ENCODE measurements at regions not wholly inside any gene's neighbourhood (a gene's known extent, or its start where the extent isn't known, plus 50 kb on each side); places are given as distances from the start of the nearest gene placed in this dataset.

DNA sequence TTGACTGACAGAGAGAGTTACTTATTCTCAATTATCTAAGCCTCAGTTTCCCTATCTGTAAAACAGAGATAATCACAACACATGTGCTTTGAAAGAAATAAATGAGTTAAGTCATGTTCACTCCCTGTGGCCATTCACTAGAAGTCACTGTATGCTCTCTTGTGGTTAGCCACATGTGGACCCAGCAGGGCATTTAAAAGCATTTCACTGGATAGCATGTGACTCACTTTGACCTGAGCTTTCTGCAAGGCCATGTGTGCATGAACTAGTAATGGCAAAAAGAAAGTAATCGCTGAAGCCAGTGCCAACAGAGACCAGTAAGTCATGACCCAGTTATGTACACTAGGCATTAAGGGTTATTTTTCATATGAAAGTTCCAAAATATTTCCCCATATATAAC is 557.0 kb upstream of the IGFBP3 start:
- peak; percentile 19 to 66 for DNase-seq (ENCODE audit: low read depth in 2 of 2)

DNA sequence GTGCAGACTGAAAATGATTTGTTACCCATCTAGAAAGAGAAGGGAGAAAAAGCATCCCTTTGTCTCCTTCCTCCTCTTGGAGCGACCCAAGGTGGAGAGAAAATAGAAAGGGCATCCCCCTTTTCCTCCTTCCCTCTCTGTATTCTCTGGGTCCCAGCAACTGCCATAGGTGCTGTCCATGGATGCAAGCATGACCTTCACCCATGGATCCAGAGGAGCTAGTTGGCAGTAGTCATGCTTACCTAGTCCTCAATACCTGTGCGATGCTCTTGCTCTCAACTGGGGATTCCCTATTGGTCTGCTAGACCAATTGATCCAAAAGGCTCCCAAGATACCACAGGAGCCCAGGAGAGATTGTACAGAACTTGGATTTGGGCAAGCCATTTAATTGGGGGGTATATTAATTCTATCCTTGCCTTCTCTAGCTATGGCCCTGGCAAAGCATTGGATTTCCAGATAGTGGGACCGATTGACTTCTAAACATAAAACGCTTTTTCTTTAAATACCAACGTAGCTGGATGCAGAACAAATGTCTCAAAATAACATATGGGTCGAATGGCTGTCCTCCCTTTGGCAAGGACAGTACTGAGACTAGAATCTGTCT is 547.8 kb upstream of the IGFBP3 start:
- TF ChIP-seq, protein P1, sequence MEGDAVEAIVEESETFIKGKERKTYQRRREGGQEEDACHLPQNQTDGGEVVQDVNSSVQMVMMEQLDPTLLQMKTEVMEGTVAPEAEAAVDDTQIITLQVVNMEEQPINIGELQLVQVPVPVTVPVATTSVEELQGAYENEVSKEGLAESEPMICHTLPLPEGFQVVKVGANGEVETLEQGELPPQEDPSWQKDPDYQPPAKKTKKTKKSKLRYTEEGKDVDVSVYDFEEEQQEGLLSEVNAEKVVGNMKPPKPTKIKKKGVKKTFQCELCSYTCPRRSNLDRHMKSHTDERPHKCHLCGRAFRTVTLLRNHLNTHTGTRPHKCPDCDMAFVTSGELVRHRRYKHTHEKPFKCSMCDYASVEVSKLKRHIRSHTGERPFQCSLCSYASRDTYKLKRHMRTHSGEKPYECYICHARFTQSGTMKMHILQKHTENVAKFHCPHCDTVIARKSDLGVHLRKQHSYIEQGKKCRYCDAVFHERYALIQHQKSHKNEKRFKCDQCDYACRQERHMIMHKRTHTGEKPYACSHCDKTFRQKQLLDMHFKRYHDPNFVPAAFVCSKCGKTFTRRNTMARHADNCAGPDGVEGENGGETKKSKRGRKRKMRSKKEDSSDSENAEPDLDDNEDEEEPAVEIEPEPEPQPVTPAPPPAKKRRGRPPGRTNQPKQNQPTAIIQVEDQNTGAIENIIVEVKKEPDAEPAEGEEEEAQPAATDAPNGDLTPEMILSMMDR (IDR thresholded peaks at IDR 0.05; ENCODE audit: low read depth, low read length) = no peak
- DNase-seq (ENCODE audit: low read depth in 2 of 2) = peak; percentile 42 to 59
- H3K4me3 ChIP-seq (replicated peaks in 1 of 2; ENCODE audit: low read depth in 2 of 2, low read length in 2 of 2) = no peak overlapping the region

More for the DNA sequence above, 557.0 kb upstream of the IGFBP3 start:
- H3K4me3 ChIP-seq (replicated peaks in 1 of 2; ENCODE audit: low read depth in 2 of 2, low read length in 2 of 2) = no peak overlapping the region
- TF ChIP-seq, protein P1 (IDR thresholded peaks at IDR 0.05; ENCODE audit: low read depth, low read length) = no peak

DNA sequence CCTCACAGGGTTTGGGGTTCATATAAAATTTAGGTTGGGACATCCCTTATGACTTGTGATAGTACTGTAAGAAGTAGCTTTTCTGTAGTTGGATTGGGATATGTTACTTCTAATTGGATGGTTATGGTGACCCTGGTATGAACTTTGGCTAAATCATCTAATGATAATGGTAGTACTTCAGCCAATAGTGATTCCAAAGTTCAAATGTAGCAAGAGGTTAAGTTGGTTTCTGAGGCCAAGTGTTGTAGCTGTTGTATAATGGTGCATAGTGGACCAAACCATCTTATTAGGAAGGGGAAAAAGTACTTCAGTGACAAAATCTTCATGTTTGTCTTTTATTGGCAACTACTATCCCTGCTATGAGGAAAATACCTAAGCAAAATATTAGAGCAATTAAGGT is 542.1 kb upstream of the IGFBP3 start:
- no peak for DNase-seq (ENCODE audit: low read depth in 2 of 2)
- H3K4me3 ChIP-seq (replicated peaks in 1 of 2; ENCODE audit: low read depth in 2 of 2, low read length in 2 of 2) = no peak overlapping the region
- TF ChIP-seq, protein P1 (IDR thresholded peaks at IDR 0.05; ENCODE audit: low read depth, low read length) = no peak

DNA sequence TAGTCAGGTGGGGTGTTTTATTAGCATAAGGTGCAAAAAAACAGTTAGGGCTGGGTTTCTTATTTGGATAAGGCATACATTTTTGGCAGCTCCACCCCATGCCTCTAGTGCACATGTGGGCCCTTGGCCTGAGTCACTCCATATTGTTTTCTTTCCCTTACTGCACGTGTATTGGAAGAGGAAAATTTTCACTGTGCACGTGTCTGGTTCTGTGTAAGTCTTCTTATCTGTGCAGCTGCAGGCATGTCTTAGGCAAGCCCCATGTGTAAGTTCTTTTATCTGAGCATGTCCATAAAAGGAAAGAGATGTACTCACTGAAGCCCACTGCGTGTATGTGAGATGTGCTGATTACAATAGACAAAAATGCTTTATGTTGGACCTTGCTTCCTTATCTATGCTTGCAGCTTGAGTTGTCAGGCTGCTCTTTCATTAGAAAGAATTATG is 540.3 kb upstream of the IGFBP3 start:
- DNase-seq (ENCODE audit: low read depth in 2 of 2) = peak; percentile 42 to 65
- no peak overlapping the region for H3K4me3 ChIP-seq (replicated peaks in 1 of 2; ENCODE audit: low read depth in 2 of 2, low read length in 2 of 2)
- TF ChIP-seq, protein P1 (IDR thresholded peaks at IDR 0.05; ENCODE audit: low read depth, low read length) = no peak

DNA sequence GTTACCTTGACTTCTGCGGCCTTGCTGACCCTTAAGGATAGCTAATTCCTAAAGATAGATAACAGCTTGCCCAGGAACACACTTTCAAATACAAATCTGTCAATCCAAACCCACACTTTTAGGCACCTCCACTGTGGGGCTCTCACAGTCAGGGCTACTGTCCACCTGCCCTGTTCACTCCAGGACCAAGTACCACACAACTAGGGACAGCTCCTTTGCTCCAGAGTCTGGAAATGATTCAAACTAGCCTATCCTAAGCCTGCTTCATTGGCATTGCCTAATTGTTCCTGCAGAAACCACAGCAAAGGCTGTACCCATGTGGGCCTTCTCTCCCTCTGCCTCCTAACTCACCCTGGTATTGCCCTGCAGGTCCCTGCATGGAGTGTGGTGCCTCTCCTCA is 538.9 kb upstream of the IGFBP3 start:
- no peak for DNase-seq (ENCODE audit: low read depth in 2 of 2)
- no peak overlapping the region for H3K4me3 ChIP-seq (replicated peaks in 1 of 2; ENCODE audit: low read depth in 2 of 2, low read length in 2 of 2)
- TF ChIP-seq, protein P1 (IDR thresholded peaks at IDR 0.05; ENCODE audit: low read depth, low read length) = no peak

DNA sequence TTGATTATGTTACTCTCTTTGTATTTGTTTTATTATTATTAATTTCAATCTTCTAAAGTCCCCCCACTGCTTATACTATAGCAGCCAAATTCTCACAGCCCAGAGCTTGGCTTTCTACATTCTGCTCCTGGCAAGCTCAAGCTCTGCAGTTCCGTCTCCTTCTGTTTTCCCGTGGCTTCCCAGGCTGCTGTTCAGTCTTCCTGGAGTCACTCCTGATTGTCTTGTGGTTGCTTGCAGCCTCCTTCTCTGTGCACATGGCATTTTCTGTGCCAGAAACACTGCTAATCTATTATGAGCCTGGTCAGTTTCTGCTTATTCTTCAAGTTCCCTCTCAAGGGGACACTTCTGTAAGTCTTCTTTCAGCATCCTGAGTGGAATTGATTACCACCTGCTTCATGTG is 533.7 kb upstream of the IGFBP3 start:
- DNase-seq (ENCODE audit: low read depth in 2 of 2) = peak in 1 of 2 donors; percentile 70
- TF ChIP-seq, protein P1 (IDR thresholded peaks at IDR 0.05; ENCODE audit: low read depth, low read length) = no peak
- H3K4me3 ChIP-seq (replicated peaks in 1 of 2; ENCODE audit: low read depth in 2 of 2, low read length in 2 of 2) = no peak overlapping the region
